ENCODE measurements at regions not wholly inside any gene's neighbourhood (a gene's known extent, or its start where the extent isn't known, plus 50 kb on each side); places are given as distances from the start of the nearest gene placed in this dataset.
"Not testable (repeated sequence)": the region's sequence is repeated elsewhere in the genome, so short reads cannot be mapped to it uniquely, and the experiment has no call there.

DNA sequence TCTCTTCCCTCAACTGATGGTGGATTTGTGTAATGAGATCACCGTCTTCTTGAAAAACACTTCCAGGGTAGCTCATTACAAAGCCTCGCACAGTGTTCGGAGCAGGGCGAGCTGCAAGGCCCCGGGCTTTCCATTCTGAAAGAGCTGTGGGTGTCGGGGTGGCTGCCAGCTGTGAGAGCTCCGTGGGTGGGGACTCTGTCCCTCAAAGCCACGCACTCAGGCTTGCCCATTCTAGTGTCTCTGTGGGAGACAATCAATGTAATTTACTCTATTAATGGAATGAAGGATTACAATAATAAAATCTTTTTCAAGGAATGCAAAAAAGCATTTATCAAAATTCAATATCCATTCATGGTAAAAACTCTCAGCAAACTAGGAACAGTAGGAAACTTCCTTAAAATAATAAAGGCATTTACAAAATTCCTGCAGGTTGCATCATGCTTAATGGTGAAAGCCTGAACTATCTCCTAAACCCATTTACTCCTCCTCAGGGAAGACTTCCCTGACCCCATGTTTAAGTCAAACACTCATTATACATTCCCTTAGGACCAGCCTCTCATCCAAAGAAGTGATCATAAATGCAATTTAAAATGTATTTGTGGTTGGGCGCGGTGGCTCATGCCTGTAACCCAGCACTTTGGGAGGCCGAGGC lies 224.5 kb upstream of the PLGLB1 start:
- POLR2A ChIA-PET (ENCODE audit: unreplicated experiment): not testable (repeated sequence)

DNA sequence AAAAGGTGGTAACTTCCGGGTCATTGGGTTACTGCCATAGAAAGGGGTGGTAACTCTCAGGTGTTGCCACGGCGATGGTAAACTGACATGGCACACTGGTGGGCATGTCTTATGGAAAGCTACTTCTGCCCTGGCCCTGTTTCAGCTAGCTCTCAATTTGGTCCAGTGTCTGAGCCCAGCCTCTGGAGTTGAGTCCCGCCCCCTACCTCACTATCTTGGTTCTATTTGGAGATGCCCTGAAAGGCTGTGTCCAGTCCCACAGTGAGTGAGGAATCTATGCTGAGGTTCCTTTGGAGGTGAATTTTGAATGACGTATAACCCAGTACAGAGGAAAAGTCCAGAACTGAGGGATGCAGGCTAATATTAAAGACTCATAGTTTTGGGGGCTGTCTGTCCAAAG lies 230.4 kb upstream of the PLGLB1 start:
- H3K4me2 ChIP-seq (ENCODE audit: low read length); H3F3A ChIP-seq (ENCODE audit: low read length, unreplicated experiment); H3K79me2 ChIP-seq (ENCODE audit: low read length); H3K9ac ChIP-seq (ENCODE audit: low read length); H3K9me2 ChIP-seq (replicated peaks; ENCODE audit: low read length); H4K20me1 ChIP-seq (ENCODE audit: low read length); H3K36me3 ChIP-seq (ENCODE audit: low read depth, low read length); H3K4me1 ChIP-seq (ENCODE audit: insufficient read depth, low read length); POLR2A ChIA-PET (ENCODE audit: unreplicated experiment); ATAC-seq; intact Hi-C loops (cut with micrococcal nuclease); CTCF ChIA-PET; H3K27ac ChIP-seq (ENCODE audit: low read length); DNase-seq; H3K4me3 ChIP-seq (ENCODE audit: low read length); H3K27me3 ChIP-seq (ENCODE audit: low read length); BruUV-seq (replicated peaks); H2AFZ ChIP-seq (ENCODE audit: low read length); H3K9me3 ChIP-seq (ENCODE audit: low read length): not testable (repeated sequence)

More for the DNA sequence above, 224.5 kb upstream of the PLGLB1 start:
- H3K4me3 ChIP-seq (ENCODE audit: low read length); CTCF ChIA-PET; H3F3A ChIP-seq (ENCODE audit: low read length, unreplicated experiment); H3K4me2 ChIP-seq (ENCODE audit: low read length); H4K20me1 ChIP-seq (ENCODE audit: low read length); H3K27ac ChIP-seq (ENCODE audit: low read length); H2AFZ ChIP-seq (ENCODE audit: low read length); H3K27me3 ChIP-seq (ENCODE audit: low read length); H3K9ac ChIP-seq (ENCODE audit: low read length); H3K4me1 ChIP-seq (ENCODE audit: insufficient read depth, low read length); ATAC-seq; H3K36me3 ChIP-seq (ENCODE audit: low read depth, low read length); intact Hi-C loops (cut with micrococcal nuclease); H3K79me2 ChIP-seq (ENCODE audit: low read length); DNase-seq; BruUV-seq (replicated peaks); H3K9me2 ChIP-seq (replicated peaks; ENCODE audit: low read length); H3K9me3 ChIP-seq (ENCODE audit: low read length): not testable (repeated sequence)

DNA sequence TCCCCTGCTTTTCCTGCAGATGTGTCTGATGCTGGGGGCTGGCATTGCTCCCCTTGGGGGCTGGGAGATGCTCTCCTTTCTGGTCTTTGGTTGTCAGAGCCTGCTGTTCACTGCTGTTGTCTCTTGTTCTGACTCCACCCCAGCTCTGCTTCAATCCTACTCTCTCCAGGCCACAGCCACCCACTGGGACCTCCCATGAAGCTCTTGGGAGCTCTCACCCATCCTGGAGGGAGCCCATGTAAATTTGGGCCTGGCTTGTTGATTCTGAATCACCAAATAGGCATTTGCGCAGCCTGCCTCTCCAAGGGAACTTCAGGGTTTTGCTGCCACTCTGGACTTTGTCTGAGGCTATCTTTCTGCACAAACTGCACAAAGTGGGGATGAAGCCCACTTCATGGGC lies 232.9 kb upstream of the PLGLB1 start:
- H3K79me2 ChIP-seq (ENCODE audit: low read length); CTCF ChIA-PET; H3K9me2 ChIP-seq (replicated peaks; ENCODE audit: low read length); intact Hi-C loops (cut with micrococcal nuclease); ATAC-seq; DNase-seq; H3K36me3 ChIP-seq (ENCODE audit: low read depth, low read length); H3K27ac ChIP-seq (ENCODE audit: low read length); H3K4me2 ChIP-seq (ENCODE audit: low read length); BruUV-seq (replicated peaks); H3K9me3 ChIP-seq (ENCODE audit: low read length); H2AFZ ChIP-seq (ENCODE audit: low read length); POLR2A ChIA-PET (ENCODE audit: unreplicated experiment); H4K20me1 ChIP-seq (ENCODE audit: low read length); H3F3A ChIP-seq (ENCODE audit: low read length, unreplicated experiment); H3K9ac ChIP-seq (ENCODE audit: low read length); H3K4me1 ChIP-seq (ENCODE audit: insufficient read depth, low read length); H3K27me3 ChIP-seq (ENCODE audit: low read length); H3K4me3 ChIP-seq (ENCODE audit: low read length): not testable (repeated sequence)

DNA sequence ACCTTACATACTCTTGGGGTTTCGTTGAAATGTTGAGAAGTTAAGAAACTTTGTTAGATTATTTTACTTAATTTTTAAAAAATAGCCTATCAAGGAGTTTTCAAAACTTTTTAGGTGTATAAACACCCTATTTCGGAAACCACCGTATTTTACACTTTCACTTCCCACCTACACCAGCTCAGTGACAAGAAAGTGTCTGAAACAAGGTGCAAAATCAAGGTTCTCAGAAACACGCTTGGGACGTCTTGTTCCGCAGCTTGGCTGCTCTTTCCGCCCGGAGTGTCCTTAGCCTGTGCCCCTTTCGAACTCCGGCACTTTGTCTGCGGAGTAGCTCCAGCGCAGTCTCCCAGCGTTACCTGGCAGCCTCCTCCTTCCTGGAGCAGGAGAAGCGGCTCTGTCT lies 233.8 kb upstream of the PLGLB1 start:
- H3K4me1 ChIP-seq (ENCODE audit: insufficient read depth, low read length); H2AFZ ChIP-seq (ENCODE audit: low read length); H3K9me2 ChIP-seq (replicated peaks; ENCODE audit: low read length); CTCF ChIA-PET; H3K36me3 ChIP-seq (ENCODE audit: low read depth, low read length); ATAC-seq; BruUV-seq (replicated peaks); H3K4me2 ChIP-seq (ENCODE audit: low read length); H3K9me3 ChIP-seq (ENCODE audit: low read length); H3K4me3 ChIP-seq (ENCODE audit: low read length); H3K27ac ChIP-seq (ENCODE audit: low read length); H3F3A ChIP-seq (ENCODE audit: low read length, unreplicated experiment); H3K79me2 ChIP-seq (ENCODE audit: low read length); H3K27me3 ChIP-seq (ENCODE audit: low read length); H3K9ac ChIP-seq (ENCODE audit: low read length); POLR2A ChIA-PET (ENCODE audit: unreplicated experiment); intact Hi-C loops (cut with micrococcal nuclease); H4K20me1 ChIP-seq (ENCODE audit: low read length); DNase-seq: not testable (repeated sequence)

DNA sequence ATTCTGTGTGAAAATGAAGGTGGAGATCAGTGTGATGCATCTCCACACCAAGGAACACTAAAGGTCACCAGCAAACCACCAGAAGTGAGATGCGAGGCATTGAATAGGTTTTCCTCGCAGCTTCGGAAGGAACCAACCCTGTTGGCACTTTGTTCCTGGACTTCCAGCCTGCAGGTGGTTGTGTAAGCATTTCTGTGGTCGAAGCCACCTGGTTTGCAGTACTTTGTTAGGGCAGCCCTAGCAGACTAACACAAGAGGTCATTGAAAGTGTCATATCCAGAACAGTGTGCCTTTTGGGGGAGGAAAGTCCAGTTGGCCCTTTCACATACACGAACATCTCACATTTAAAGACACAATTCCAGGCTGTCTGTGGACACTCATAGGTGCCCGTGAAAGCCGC lies 237.2 kb upstream of the PLGLB1 start:
- CTCF ChIA-PET: not testable (repeated sequence)

DNA sequence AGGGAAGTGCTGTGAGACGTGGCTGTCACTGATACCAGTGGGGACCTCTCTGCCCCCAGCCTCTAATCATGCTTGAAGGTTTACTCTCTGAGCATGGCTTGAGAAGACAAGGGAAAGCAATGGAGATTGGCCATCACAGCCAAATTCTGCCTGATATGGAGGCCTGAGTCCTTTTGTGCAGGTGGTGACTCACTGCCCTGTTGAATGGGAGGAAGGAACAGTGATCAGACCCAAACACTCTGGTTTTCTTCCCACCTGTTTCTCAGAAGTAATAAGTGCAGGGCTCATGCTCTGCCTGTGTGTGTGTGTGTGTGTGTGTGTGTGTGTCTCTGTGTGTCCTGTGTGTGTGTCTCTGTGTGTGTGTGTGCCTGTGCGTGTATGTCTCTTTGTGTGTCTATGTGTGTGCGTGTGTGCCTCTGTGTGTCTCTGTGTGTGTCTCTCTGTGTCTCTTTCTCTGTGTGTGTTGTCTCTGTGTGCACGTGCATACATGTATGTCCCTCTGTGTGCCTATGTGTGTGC lies 240.6 kb upstream of the PLGLB1 start:
- H2AFZ ChIP-seq (ENCODE audit: low read length); H4K20me1 ChIP-seq (ENCODE audit: low read length); H3K4me1 ChIP-seq (ENCODE audit: insufficient read depth, low read length); DNase-seq; POLR2A ChIA-PET (ENCODE audit: unreplicated experiment); H3K4me3 ChIP-seq (ENCODE audit: low read length); H3K36me3 ChIP-seq (ENCODE audit: low read depth, low read length); H3K27ac ChIP-seq (ENCODE audit: low read length); H3K9me3 ChIP-seq (ENCODE audit: low read length); H3F3A ChIP-seq (ENCODE audit: low read length, unreplicated experiment); intact Hi-C loops (cut with micrococcal nuclease); CTCF ChIA-PET; ATAC-seq; H3K79me2 ChIP-seq (ENCODE audit: low read length); H3K9ac ChIP-seq (ENCODE audit: low read length); BruUV-seq (replicated peaks); H3K9me2 ChIP-seq (replicated peaks; ENCODE audit: low read length); H3K4me2 ChIP-seq (ENCODE audit: low read length); H3K27me3 ChIP-seq (ENCODE audit: low read length): not testable (repeated sequence)

More for the DNA sequence above, 237.2 kb upstream of the PLGLB1 start:
- BruUV-seq (replicated peaks); H3K4me3 ChIP-seq (ENCODE audit: low read length); H2AFZ ChIP-seq (ENCODE audit: low read length); H4K20me1 ChIP-seq (ENCODE audit: low read length); H3K36me3 ChIP-seq (ENCODE audit: low read depth, low read length); POLR2A ChIA-PET (ENCODE audit: unreplicated experiment); intact Hi-C loops (cut with micrococcal nuclease); H3K4me1 ChIP-seq (ENCODE audit: insufficient read depth, low read length); H3K27me3 ChIP-seq (ENCODE audit: low read length); H3F3A ChIP-seq (ENCODE audit: low read length, unreplicated experiment); DNase-seq; H3K9me3 ChIP-seq (ENCODE audit: low read length); ATAC-seq; H3K9ac ChIP-seq (ENCODE audit: low read length); H3K4me2 ChIP-seq (ENCODE audit: low read length); H3K27ac ChIP-seq (ENCODE audit: low read length); H3K9me2 ChIP-seq (replicated peaks; ENCODE audit: low read length); H3K79me2 ChIP-seq (ENCODE audit: low read length): not testable (repeated sequence)

DNA sequence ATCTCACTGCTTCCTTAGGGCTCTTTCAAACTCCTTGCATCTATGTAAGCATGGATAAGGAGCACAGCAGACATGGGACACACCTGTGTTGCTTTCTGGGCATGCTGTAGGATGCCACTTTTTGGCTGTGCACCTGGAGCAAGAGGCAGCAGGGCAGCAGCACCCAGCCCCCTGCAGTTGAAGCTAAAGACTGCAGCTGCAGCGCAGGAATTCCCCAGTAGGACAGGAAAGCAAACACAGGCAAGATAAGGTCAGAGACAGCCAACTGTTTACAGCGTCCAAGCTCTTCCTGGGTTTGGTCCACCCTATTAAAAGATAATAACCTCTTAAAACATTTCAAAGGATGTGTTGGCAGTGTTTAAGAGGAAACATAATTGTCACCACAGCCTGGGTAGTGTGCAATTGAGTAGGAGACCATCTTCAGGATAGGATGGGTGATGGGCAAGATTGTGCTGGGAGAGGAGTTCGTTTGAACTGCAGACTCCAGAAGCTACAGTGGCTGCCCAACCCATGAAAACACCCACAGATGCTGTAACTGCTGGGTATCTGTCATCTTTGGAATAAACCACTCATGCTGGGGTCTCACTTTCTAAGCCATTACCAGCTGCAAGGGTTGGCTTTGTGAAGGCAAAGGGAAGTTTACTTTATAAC lies 242.3 kb upstream of the PLGLB1 start:
- H3F3A ChIP-seq (ENCODE audit: low read length, unreplicated experiment); POLR2A ChIA-PET (ENCODE audit: unreplicated experiment); H2AFZ ChIP-seq (ENCODE audit: low read length); BruUV-seq (replicated peaks); H3K36me3 ChIP-seq (ENCODE audit: low read depth, low read length); H3K9me3 ChIP-seq (ENCODE audit: low read length); H3K4me3 ChIP-seq (ENCODE audit: low read length); DNase-seq; H4K20me1 ChIP-seq (ENCODE audit: low read length); H3K4me1 ChIP-seq (ENCODE audit: insufficient read depth, low read length); H3K27me3 ChIP-seq (ENCODE audit: low read length); H3K9me2 ChIP-seq (replicated peaks; ENCODE audit: low read length); intact Hi-C loops (cut with micrococcal nuclease); H3K27ac ChIP-seq (ENCODE audit: low read length); H3K9ac ChIP-seq (ENCODE audit: low read length); CTCF ChIA-PET; H3K79me2 ChIP-seq (ENCODE audit: low read length); H3K4me2 ChIP-seq (ENCODE audit: low read length): not testable (repeated sequence)
- ATAC-seq: peak; percentile 85

Measured in PC-3 (cell line).